HG02763 (cell line): ENCODE measurements at regions not wholly inside any gene's neighbourhood (a gene's known extent, or its start where the extent isn't known, plus 50 kb on each side); places are given as distances from the start of the nearest gene placed in this dataset.

Source experiments
- ATAC-seq: cut with Tn5 transposase; IDR thresholded peaks from one replicate; pipeline ENCODE4 v1.9.1; 2021; ENCODE audit warnings: mild to moderate bottlenecking, moderate library complexity; ENCODE audit not compliant: unreplicated experiment

- no peak for ATAC-seq
These were observed 151.1 kb downstream of the DMRT2 start for GRCh38 chr9:1201262-1201661.

GRCh38 chr9:1201901-1202300 lies 151.7 kb downstream of the DMRT2 start:
- no peak for ATAC-seq

- ATAC-seq: no peak
These were observed 152.5 kb downstream of the DMRT2 start for GRCh38 chr9:1202512-1203280.

GRCh38 chr9:1207686-1208085 lies 157.5 kb downstream of the DMRT2 start:
- no peak for ATAC-seq

GRCh38 chr9:1208157-1208556 lies 158.0 kb downstream of the DMRT2 start:
- no peak for ATAC-seq

GRCh38 chr9:1210954-1211353 lies 160.8 kb downstream of the DMRT2 start:
- ATAC-seq: no peak

GRCh38 chr9:1216532-1216931 lies 166.4 kb downstream of the DMRT2 start:
- no peak for ATAC-seq

GRCh38 chr9:1217076-1217475 lies 166.9 kb downstream of the DMRT2 start:
- no peak for ATAC-seq

GRCh38 chr9:1219284-1219683 lies 169.1 kb downstream of the DMRT2 start:
- no peak for ATAC-seq

- ATAC-seq: no peak
These were observed 171.1 kb downstream of the DMRT2 start for GRCh38 chr9:1221298-1221697.

GRCh38 chr9:1222511-1222910 lies 172.4 kb downstream of the DMRT2 start:
- no peak for ATAC-seq

- no peak for ATAC-seq
These were observed 182.1 kb downstream of the DMRT2 start for GRCh38 chr9:1231998-1232919.

GRCh38 chr9:1233568-1233967 lies 183.4 kb downstream of the DMRT2 start:
- no peak for ATAC-seq

- no peak for ATAC-seq
These were observed 185.5 kb downstream of the DMRT2 start for GRCh38 chr9:1235650-1236049.

GRCh38 chr9:1236061-1236460 lies 185.9 kb downstream of the DMRT2 start:
- ATAC-seq: no peak

GRCh38 chr9:1238407-1238806 lies 188.2 kb downstream of the DMRT2 start:
- ATAC-seq: no peak

GRCh38 chr9:1248743-1249142 lies 198.6 kb downstream of the DMRT2 start:
- no peak for ATAC-seq

- no peak for ATAC-seq
These were observed 203.2 kb downstream of the DMRT2 start for GRCh38 chr9:1253064-1253979.

GRCh38 chr9:1254071-1254470 lies 203.9 kb downstream of the DMRT2 start:
- no peak for ATAC-seq

GRCh38 chr9:1256178-1256577 lies 206.0 kb downstream of the DMRT2 start:
- no peak for ATAC-seq

- ATAC-seq: no peak
These were observed 211.1 kb downstream of the DMRT2 start for GRCh38 chr9:1261266-1261665.
